ENCODE measurements at regions not wholly inside any gene's neighbourhood (a gene's known extent, or its start where the extent isn't known, plus 50 kb on each side); places are given as distances from the start of the nearest gene placed in this dataset.

DNA sequence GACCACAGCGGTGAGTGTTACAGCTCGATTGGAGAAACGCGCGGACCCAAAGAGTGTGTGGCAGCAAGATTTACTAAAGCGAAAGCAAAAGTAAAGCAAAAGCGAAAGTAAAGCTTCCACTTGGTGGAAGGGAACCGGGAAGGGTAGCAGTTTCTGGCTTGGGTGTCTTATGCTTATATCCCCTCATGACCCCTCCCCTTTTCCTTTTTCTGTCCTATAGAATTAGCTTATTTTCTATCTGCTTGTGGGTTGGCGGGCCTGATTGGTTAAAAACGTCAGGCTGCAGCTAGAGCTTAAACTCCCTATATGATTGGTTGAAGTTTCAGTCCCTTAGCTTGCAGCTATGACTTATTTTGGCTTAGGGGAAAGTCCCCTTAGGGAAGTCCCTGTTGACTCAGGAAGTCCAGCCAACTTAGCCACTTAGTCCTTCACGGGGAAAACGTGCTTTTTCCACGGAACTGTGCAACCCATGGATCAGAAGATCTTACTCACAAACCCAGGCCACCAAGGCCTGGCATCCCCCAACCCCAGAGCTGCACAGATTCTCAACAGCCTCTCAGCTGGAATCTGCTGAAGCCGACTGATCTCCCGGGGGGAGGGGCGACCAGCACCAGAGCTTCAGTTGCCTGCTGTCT lies 114.2 kb upstream of the ADAMTS16 start:
- TF ChIP-seq, protein P1, sequence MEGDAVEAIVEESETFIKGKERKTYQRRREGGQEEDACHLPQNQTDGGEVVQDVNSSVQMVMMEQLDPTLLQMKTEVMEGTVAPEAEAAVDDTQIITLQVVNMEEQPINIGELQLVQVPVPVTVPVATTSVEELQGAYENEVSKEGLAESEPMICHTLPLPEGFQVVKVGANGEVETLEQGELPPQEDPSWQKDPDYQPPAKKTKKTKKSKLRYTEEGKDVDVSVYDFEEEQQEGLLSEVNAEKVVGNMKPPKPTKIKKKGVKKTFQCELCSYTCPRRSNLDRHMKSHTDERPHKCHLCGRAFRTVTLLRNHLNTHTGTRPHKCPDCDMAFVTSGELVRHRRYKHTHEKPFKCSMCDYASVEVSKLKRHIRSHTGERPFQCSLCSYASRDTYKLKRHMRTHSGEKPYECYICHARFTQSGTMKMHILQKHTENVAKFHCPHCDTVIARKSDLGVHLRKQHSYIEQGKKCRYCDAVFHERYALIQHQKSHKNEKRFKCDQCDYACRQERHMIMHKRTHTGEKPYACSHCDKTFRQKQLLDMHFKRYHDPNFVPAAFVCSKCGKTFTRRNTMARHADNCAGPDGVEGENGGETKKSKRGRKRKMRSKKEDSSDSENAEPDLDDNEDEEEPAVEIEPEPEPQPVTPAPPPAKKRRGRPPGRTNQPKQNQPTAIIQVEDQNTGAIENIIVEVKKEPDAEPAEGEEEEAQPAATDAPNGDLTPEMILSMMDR (tag by site-specific recombination; IDR thresholded peaks at IDR 0.05), result no peak
- TF ChIP-seq ZNF785 (tag by site-specific recombination; IDR thresholded peaks at IDR 0.05) (no peak), ZNF138 (tag by site-specific recombination; IDR thresholded peaks at IDR 0.05; ENCODE audit: borderline replicate concordance) (no peak), RBAK (tag by site-specific recombination; IDR thresholded peaks at IDR 0.05) (no peak), ZNF416 (tag by site-specific recombination; IDR thresholded peaks at IDR 0.05) (no peak), ZNF600 (tag by site-specific recombination; IDR thresholded peaks at IDR 0.05) (no peak), MYNN (tag by site-specific recombination; IDR thresholded peaks at IDR 0.05; ENCODE audit: borderline replicate concordance) (no peak)
- TF ChIP-seq, protein P2, sequence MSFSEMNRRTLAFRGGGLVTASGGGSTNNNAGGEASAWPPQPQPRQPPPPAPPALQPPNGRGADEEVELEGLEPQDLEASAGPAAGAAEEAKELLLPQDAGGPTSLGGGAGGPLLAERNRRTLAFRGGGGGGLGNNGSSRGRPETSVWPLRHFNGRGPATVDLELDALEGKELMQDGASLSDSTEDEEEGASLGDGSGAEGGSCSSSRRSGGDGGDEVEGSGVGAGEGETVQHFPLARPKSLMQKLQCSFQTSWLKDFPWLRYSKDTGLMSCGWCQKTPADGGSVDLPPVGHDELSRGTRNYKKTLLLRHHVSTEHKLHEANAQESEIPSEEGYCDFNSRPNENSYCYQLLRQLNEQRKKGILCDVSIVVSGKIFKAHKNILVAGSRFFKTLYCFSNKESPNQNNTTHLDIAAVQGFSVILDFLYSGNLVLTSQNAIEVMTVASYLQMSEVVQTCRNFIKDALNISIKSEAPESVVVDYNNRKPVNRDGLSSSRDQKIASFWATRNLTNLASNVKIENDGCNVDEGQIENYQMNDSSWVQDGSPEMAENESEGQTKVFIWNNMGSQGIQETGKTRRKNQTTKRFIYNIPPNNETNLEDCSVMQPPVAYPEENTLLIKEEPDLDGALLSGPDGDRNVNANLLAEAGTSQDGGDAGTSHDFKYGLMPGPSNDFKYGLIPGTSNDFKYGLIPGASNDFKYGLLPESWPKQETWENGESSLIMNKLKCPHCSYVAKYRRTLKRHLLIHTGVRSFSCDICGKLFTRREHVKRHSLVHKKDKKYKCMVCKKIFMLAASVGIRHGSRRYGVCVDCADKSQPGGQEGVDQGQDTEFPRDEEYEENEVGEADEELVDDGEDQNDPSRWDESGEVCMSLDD (tag by site-specific recombination; IDR thresholded peaks at IDR 0.05), result no peak
- TF ChIP-seq, protein P3, sequence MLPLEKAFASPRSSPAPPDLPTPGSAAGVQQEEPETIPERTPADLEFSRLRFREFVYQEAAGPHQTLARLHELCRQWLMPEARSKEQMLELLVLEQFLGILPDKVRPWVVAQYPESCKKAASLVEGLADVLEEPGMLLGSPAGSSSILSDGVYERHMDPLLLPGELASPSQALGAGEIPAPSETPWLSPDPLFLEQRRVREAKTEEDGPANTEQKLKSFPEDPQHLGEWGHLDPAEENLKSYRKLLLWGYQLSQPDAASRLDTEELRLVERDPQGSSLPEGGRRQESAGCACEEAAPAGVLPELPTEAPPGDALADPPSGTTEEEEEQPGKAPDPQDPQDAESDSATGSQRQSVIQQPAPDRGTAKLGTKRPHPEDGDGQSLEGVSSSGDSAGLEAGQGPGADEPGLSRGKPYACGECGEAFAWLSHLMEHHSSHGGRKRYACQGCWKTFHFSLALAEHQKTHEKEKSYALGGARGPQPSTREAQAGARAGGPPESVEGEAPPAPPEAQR (tag by site-specific recombination; IDR thresholded peaks at IDR 0.05), result no peak
- TF ChIP-seq, protein P4, sequence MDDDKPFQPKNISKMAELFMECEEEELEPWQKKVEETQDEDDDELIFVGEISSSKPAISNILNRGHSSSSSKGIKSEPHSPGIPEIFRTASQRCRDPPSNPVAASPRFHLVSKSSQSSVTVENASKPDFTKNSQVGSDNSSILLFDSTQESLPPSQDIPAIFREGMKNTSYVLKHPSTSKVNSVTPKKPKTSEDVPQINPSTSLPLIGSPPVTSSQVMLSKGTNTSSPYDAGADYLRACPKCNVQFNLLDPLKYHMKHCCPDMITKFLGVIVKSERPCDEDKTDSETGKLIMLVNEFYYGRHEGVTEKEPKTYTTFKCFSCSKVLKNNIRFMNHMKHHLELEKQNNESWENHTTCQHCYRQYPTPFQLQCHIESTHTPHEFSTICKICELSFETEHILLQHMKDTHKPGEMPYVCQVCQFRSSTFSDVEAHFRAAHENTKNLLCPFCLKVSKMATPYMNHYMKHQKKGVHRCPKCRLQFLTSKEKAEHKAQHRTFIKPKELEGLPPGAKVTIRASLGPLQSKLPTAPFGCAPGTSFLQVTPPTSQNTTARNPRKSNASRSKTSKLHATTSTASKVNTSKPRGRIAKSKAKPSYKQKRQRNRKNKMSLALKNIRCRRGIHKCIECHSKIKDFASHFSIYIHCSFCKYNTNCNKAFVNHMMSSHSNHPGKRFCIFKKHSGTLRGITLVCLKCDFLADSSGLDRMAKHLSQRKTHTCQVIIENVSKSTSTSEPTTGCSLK (tag by site-specific recombination; IDR thresholded peaks at IDR 0.05), result no peak
- TF ChIP-seq, protein P5, sequence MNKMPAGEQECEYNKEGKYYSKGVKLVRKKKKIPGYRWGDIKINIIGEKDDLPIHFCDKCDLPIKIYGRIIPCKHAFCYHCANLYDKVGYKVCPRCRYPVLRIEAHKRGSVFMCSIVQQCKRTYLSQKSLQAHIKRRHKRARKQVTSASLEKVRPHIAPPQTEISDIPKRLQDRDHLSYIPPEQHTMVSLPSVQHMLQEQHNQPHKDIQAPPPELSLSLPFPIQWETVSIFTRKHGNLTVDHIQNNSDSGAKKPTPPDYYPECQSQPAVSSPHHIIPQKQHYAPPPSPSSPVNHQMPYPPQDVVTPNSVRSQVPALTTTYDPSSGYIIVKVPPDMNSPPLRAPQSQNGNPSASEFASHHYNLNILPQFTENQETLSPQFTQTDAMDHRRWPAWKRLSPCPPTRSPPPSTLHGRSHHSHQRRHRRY (tag by site-specific recombination; IDR thresholded peaks at IDR 0.05), result no peak
